Stimulated activated CD8-positive, alpha-beta memory T cell treated with anti-CD3 and anti-CD28 coated beads, Interleukin-15, amount 100 ng/mL, for 24 hours (primary cell): ENCODE measurements at regions not wholly inside any gene's neighbourhood (a gene's known extent, or its start where the extent isn't known, plus 50 kb on each side); places are given as distances from the start of the nearest gene placed in this dataset.

Experiments used
- DNase-seq: peaks from one replicate; pipeline ENCODE4 v3.0.0-alpha.2; 2020; ENCODE audit warnings: low read depth

DNA sequence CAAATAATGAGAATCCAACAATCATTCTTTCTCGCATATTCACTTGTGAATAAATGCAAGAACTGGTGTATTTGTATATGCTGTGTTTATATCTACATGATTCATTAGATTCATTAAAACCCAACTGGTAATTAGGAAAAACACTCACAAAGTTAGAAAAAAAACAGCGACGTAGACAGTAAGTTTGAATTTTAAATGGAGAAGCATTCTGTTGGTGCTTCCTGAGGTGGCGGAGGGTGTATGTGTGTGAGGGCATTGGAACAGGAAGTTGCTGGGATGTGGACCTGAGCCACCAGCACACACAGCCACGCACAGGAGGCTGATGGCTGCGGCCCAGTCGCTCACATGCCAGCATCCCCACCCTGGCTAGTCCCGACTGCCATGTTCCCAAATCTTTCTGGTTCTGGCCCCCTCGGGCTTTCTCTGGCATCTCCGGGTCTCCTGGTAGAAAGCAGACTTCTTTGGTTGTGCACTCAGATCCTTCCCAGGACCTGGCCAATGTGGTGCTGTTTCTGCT is 121.6 kb upstream of the IRF2BP2 start:
- DNase-seq, result no peak

DNA sequence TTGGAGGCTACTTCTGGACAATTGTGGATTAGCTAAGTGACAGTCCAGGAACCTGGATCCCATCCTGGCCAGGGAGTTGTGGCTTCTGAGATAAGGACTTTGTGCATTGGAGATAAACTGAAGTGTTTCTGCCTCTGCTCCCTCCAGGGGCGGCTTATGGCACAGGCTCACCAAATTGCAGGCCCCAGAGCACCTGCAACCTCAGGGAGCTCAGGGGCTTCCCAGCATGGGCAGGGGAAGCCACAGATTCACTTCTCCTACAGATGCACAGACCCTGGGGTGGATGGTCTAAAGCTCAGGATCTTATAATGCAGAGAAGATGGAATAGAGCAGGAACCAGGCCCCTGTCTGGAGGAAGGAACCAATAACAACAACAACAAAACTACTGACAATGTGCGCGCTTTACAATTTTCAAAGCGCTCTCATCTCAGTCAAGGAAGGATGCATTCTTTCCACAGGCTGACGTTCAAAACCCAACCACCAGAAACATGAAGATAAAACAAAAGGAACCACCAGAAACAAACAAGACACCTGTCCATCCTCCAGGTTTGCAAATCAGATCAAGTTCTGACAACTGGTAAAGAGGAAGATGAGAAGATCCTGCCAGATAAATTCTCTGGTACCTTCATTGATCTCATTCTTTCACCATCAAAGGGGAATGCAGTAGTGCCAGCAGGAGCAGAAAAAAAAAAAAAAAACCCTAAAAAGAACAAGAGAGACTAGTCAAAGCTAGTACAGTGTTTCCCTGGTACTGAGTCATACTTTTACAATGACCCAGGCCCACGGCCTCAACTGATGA is 121.0 kb upstream of the IRF2BP2 start:
- DNase-seq, result no peak

DNA sequence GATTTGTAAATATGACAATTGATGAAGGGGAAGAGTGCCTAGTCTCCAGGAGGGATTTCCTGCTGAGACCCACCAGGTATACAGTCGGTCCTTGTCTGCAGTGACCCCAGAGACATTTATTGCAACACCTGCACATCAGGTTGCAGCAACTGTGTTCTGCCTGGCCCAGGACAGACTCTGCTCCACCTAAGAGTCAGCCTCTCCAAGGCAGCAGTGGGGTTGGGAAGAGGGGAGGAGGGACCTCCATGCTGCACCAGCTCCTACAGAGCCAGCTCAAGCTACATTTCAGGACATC is 120.4 kb upstream of the IRF2BP2 start:
- no peak for DNase-seq

DNA sequence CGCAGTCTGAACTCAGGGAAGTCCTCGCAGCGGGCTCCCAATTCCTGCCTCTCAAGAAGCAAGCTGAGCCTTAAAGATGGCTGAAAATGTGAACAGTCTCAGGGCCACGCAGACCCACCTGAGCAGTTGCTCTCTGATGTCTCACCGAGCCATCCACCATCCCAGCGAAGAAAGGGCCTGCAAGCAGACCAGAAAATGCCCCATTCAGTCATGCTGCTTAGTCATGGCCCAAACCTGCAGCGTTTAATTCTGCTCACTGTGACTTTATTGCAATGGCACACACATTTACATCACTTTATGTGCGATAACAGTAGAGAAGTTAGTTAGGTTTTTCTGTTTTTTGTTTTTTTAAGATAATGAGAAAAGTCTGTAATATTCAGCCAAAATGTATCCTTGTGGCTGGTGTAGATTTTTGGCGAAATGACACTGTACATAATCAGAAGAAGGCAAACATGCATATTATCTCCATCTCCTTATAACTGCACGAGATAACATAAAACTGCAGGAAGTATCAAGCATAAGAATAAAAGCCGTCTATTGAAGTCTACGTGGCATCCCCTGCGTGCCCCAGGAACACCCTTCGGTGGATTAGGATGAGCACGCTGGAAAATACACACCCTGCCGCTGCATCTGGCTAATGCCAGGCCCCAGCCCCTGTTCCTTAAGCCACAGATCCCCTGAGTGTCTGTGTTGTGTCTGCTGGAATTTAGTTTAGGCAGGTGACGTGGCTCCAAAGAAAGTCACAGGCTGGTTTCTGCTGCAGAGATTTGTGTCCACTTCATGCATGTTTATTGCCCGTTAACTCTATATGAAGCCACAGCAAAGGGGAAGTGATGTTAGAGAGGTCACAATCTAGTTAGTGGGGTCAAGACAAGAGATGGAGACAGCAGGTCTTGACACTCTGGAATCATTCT is 119.8 kb upstream of the IRF2BP2 start:
- no peak for DNase-seq

DNA sequence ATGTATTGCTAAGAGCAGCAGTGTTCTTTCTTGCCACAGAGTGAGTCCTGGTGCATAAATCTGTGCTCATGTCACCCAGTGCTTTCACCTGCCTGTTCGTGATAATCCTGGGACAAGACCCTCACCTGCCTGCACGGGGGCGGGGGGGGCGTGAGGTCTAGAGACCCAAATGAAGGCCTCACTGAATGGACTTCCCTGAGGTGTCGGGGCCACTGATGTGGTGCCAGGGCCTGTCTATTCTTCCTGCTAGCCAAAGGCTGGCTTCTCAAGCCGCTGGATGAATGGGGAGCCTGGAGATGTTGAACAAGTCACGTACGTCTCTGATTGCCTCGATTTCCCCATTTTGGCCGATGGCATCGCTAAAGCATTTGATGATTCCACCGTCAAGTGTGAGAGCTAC is 118.8 kb upstream of the IRF2BP2 start:
- DNase-seq, result no peak

DNA sequence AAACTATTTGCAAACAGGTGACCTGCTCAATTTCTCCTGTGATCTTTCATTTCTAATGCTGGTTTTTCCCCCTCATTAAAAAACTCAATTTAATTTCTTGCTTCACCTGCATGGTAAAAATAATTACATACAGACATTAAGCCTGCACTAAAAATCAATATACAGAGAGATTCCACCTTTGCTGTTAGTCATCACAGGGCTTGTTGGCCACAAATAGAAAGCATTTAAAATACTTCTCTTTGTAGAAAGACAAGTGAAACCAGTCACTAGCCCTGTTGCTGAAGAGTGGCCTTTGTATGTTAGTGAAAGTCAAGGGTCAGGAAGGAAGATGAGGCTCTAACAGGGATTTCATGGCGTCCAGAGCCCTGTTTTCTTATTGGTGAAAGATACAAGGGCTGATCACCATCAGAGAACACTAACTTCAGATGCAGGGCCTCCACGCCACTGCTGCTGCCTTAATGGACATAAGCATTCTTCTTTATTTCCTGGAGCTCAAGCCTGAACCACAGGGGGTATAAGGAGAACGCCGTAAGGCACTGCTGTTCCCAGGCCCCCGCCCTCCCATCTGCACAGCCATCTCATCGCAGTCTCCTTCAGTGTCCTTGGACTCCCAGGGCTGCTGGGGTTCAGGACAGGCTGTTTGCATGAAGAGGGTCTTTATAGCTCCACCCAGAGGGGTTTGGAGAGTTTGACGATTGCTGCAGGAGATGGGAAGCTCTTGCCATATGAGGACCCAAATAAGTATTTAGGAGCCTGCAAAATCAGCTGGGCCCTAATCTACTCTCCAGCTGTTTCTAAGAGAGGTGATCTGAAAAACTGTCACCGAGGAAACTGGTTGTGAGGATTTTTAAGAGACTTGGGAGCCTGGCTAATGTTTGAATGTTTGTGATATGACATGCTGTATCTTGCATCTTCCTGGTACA is 117.3 kb upstream of the IRF2BP2 start:
- DNase-seq, result no peak

DNA sequence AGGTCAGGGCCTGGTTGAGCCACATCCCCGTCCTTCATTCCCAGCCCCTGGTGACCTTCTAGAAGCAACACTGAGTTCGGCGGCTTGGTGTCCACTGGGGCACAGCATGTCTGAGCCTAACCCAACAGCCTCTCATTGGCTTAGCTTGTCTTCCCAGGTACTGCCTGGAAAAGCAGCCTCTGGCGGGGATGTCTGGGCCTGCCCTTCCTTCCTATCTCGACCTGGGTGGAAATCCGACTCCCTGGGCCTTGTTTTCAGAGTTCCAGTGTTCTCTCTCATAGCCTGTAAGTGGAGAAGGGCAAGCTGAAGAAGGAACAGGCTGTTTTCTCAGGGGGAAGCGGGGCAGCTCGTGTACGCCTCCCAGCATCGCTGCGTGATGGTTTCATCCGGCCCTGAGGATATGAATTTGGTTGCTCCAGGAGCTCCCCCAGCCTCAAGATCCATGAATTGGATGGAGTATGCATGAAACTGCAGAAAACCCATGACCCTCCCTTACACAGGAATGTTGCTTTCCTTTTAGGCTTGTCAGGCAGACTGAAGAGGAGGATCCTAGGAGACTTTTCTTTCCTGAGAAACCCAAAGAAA is 116.5 kb upstream of the IRF2BP2 start:
- DNase-seq, result no peak

DNA sequence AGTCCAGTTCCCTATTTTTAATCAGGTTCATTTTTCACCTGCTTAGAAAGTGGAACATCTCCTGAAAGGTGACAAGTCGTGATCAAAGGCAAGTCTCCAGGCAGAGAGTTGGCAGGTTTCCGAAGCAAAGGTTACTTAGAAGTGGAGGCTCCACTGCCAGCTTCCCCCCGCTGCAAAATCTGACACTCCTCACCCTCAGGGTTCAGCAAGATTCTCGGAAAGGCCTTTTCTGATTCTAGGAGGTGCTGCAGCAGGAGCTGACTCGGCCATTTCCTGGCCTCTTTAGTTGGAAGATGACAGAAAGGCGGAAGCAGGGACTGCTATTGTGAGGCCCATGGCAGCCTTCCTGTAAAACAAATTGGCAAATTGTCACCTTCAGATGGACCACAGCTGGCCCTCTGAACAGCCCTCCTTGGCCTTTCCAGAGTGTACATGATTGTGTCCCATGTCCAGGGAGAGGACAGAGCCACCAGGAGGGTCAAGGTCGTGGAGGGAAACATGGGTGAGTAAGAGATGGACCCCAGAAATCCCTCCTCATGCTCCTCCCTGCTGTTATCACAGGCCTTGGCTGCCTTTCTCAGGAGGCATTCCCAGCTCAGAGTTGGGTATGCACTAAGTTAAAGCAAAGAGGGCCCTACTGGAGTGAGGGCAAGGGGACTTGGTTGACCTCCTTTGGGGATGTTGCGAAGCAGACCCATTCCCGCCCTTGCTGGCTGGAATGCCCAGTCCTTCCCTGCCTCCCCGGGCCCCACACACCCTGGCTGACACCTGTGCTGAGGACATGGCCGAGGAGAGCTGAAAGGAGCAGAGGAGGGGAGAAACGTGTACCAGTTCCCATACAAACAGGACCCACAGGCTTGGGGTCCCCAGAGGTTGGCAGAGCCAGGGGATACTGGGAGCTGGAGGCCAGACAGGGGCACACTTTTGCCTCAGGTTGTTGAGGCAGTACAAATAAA is 115.5 kb upstream of the IRF2BP2 start:
- DNase-seq, result no peak

DNA sequence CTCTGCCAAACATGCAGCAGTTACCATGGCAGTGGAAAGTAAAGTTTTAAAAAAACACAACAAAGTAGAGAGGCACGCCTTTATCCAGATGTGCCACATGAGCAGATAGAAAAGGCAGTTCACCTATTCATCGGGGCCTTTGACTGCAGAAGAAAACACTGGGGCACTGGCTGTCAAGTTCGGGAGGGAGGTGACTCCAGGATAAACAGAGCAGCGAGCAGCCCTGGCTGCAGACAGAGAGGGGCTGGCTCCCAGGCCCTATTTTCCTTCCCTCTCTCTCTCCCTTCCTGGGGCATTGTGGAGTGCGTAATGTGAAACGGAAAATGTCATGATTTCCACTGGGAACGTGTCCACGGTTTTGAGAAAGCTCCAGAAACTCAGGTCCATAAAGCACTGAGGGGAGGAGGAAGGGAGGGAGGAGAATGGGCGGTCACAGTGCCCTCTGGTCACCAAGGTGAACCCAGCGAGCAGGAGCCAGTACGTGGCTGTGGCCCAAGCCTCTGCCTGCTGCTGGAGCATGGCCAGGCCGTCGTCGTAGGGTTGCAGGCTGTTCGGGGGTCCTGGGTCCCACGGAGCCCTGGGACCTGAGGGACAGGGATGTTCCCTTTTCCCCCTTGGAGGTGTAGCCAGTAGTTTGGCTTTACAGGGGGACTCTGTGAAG is 114.7 kb upstream of the IRF2BP2 start:
- no peak for DNase-seq

DNA sequence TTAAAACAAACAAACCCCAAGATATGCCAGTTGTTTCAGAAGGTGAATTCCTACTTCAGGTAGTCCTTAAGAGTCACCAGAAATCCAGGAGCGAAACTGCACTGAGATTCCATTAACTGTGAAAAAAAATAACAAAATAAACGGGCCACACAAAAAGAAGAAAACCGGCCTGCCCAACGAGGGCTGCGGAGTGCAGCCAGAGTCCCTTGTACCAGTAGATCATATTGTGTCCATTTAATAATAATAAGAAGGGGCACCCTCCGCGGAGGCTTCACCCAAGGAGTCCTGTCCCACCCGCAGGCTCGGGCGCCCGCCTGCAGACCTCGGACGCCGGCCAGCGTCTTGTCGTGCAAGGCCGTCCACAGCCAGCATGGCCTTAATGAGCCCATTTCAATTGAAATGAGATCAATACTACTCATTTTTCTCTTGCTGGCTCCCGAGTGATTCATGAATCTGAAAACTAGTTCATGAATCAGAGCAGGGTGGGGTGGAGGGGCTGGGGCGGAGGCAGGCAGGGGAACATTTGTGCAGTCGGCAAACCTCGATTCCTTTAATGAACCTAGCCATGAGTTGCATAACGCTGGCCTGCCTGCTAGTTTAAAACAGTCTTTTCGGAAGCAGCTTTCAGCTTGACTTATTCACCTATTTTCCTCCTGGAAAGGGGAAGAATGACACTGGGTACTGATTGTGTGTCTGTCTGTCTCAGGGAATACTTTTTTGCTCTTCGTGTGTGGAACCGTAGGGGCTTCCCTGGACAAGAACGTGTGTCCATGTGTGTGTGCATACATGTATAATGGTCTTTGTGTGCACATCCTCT is 113.1 kb upstream of the IRF2BP2 start:
- no peak for DNase-seq

DNA sequence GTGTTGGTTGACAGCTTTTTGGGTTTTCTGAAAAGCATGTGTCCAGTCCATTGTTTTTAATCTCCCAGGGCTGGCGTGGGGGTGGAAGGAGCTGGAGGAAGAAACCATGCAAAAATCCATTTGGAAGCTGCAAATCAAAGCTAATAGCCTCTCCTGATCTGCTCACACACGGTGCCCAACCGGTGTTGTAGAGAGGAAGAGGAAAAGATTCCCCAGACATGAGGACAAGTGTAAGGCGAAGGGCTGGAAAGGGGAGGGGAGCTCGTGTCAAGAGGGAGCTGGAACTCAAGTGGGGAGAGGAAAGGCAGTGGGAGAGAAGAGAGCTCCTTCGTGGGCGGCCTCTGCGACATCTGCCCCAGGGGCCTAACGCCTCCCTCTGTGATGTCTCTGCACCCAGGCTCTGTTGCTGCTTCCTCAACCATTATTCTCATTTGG is 112.3 kb upstream of the IRF2BP2 start:
- DNase-seq, result no peak

DNA sequence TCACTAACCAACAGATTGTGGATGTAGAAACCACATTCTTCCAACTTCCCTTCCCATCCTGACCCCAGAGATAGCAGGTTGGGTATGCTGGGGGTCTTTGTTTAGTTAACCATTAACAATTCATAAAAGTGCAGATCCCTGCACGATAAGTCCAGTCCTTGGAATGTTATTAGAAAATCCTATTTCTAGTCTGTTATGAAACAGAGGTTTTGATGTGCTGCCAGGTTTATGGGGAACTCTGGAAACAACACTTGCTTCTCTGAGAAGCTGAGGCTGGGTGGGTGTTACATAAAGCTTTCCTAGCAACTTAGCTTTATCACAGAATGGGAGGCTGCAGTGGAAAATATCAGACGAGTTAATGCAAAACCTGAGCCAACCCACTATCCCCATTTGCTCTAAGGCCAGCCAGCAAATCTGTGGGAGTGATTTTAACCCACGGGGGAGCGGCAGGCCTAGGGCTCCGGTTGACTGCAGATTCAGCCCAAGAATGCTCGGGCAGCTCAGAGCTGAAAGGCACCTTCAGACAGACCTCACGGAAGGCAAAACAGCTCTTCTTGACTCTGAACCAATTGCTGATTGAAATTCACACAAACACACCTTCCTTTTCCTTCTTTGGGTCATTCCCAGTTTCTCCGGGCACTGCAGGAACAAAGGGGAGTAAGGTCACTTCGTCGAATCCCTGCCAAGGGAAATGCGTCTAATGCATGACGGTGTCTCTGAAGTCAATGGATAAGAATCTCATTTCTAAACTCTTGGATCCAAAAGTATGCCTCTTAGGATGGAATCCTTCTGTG is 111.7 kb upstream of the IRF2BP2 start:
- DNase-seq, result no peak

DNA sequence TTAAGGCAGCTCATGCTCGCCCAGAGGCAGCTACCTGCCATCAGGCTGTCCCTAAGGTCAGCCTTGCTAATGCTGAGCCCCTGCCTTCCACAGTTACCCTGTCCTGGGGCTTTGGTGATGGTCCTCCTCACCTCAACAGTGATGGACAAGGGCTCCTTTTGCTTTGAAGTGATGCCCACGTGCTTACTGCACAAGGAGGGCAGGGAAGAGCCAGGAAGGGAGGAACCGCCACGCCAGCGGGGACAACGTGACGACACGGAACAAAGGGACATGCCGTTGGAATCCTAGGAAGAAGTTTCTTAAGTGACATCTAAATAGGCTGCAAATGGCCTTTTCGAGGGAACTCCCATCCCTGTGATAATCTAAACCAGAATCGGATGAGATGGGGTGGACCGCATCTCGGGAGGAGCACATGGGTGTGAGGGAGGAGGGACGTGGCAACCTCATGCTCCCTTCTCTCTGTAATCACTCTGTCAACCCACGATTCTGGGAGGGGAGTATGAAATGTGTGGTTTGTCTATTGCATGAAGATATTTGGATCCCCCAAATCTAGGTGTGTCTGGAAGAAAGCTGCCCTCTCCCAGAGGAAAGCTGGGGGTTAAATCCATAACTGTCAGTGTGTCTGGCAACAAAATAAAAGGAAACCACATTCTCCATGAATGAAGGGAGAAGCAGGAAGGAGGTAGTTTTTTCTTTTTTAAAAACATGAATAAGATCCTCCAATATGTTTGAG is 110.9 kb upstream of the IRF2BP2 start:
- DNase-seq, result no peak

DNA sequence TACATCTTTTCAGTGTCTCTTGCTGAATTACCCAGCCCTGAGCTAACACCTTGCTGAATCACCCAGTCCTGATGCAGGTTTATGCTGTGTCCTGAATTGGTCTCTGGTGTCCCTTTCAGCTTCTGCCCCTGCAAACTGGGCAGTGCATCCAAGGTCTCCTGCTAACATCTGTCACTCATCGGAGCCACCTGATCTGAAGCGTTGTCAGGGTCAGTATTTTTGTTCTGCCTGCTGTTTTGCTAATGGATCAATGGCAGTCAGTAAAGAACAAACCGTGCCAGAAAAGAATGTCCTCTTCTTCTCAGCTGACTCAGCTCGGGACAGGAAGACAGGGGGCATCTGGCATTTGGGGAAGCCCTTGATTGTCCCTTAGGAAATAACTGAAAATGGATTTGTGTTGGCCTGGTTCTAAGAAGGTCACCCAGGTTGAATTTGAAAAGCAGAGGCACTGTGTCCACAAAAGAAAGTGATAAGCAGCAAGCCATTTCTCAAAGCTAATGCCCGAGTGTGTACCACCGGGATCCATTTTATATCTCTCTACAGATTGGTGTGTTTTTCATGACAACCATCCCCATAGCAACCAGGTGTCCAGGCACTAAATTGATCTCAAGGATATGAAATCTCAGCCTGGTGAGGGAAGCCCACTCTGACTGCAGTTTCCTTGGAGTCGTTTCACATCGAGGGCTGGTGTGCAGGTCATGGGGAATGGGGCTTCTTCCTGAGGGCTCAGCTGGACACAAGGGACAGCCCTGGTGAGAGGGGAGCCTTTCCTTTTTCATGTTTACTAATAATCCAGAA is 109.7 kb upstream of the IRF2BP2 start:
- no peak for DNase-seq

DNA sequence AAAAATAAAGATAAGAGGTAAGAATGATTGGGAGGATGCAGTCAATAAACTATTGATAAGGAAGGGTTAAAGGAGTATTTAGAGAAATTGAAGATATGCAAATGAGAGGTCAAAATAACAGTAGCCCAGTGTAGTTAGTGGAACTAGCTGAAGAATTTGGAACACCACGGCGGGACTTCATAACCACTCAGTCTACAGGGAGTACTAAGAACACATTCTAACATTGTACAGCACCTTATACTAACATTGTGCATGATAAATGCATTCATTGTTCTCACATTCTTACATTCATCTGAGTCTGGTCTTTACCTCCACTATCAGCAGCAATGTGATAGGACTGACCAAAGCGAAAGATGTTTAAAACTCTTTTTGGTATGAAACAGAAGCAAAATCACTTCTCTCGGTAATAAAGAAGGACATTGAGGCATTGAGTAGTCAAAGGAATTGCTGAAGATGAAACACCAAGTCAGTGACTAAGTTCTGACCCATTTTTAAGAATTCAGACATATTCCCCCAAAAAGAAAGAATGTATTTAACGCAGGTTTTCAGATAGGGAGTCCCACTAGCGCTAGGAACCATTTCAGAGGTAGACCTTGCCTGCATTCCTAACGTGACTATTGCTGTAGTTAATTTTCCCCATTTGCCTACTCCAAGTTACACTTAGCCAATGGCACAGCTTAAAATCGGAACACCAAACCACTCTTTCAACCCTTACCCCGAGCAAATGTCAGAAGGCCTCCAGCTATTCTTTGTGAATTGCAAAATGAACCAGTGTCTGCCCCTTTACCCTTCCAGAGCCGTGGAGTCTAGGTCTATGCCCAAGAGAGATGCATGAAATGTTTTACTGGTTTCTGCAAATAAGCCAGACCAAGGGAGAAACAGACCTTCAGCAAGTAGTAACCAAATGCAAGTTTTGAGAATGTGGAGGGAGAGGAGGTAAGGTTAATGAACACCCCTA is 108.8 kb upstream of the IRF2BP2 start:
- DNase-seq, result no peak
